Epithelial cell of esophagus (primary cell): ENCODE measurements at regions not wholly inside any gene's neighbourhood (a gene's known extent, or its start where the extent isn't known, plus 50 kb on each side); places are given as distances from the start of the nearest gene placed in this dataset.

ENCODE experiments used
- DNase-seq: peaks from one replicate; pipeline ENCODE4 v3.0.0; 2010; ENCODE audit warnings: low read depth
- H3K4me3 ChIP-seq: 2 replicates; pipeline ENCODE4 v1.5.1; 2011; ENCODE audit warnings: mild to moderate bottlenecking, low read length, control low read depth
- CTCF ChIP-seq: IDR thresholded peaks from 2 replicates; pipeline ENCODE4 v1.5.1; 2011; ENCODE audit warnings: low read depth, mild to moderate bottlenecking, low read length, control low read depth, inconsistent platforms; ENCODE audit not compliant: insufficient read depth; ENCODE audit errors: missing control alignments

DNA sequence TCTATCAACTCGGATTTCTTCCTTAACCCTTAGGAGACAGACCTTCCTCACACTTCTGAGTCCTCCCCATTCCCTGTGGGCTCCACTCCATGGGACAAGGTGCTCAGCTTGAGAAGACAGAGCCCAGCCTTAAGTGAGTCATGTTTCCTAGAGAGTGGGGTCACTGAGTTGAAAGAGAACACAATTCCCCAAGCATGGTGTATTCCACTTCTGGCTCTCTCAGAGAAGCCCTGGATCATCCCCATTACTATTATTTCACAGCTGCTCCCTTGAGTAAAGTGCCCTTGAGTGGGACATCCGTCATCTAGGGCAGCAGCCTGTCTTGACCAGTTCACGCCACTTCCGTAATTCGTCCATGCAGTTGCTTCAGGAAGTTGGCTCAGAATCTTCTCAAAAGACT is 604.8 kb downstream of the BNC2 start:
- peak; percentile 7 for DNase-seq

DNA sequence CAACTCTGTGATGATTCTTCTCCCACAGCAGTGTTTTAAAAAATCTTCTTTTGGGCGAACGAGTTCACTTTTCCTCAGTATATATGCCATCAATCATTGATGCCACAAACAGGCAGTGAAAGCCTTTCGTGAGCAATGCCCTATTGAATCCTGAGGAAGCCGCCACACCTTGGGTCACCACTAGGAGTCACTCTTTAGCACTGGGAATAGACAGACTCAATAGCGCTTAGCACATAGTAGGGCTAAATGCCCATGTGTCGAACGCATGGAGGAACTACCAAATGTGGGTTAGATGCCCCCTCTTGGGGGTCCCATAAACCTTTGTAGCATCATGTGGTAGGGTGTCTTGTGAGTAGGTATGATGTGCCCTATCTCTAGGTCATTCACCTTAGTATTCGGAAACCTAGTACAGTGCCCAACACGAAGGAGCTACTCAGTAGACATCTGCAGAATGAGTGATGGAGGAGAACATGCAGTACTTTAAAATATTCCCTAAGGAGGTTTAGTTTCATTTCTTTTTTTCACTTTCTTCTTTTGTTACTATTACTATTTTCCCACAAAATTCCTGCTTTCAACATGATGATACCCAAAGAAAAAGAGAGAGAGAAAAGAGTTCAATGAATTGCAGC is 603.7 kb downstream of the BNC2 start:
- DNase-seq: no peak
- peak; percentile 40 for TF ChIP-seq CTCF
- no peak overlapping the region for H3K4me3 ChIP-seq

More for the DNA sequence above, 604.8 kb downstream of the BNC2 start:
- no peak overlapping the region for H3K4me3 ChIP-seq
- TF ChIP-seq CTCF: no peak

- TF ChIP-seq CTCF: no peak
Measured at GRCh38 chr9:16267281-16268066, 603.0 kb downstream of the BNC2 start.

GRCh38 chr9:16268067-16268881 is 602.2 kb downstream of the BNC2 start:
- H3K4me3 ChIP-seq: no peak overlapping the region
- TF ChIP-seq CTCF: no peak
- no peak for DNase-seq

More at GRCh38 chr9:16267281-16268066, 603.0 kb downstream of the BNC2 start:
- no peak overlapping the region for H3K4me3 ChIP-seq
- DNase-seq: no peak

DNA sequence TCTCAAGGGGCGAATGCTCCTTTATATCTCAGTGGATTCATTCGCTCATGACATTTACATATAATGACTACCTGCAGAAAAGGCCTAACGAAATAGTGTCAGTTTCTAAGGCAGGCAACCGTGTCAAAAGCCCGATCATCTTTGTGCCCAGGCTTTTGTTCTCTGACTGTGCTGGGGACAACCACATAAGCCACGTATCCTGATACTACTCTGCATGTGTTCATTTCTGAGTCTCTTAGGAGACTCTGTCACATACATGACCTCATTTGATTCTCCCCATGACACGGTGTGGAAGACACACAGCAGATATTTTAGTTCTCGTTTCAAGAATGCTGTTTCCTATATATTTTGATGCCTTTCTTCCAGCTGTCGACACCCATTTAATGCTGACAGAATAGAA is 598.5 kb downstream of the BNC2 start:
- TF ChIP-seq CTCF: no peak
- no peak for DNase-seq
- H3K4me3 ChIP-seq: no peak overlapping the region

DNA sequence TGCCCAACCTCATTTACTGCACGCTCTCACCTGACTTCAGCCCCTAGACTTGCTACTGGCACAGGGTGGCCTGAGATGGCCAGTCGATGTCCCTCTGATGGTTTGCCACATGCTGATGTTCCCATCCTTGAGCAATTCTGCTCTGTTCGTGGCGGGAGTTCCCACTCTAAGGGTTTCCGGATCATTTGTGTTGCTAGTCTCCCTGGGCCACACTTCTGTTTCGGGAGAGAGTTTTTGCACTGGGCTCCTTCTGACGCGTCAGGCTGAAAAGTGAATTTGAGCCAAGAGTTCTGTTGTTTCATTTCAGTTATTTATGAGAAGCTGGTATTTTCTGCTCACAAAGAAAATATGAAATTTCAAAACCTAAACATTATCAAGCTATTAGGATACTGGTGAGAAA is 597.7 kb downstream of the BNC2 start:
- no peak for TF ChIP-seq CTCF
- DNase-seq: no peak
- H3K4me3 ChIP-seq: no peak overlapping the region
